ENCODE measurements at regions not wholly inside any gene's neighbourhood (a gene's known extent, or its start where the extent isn't known, plus 50 kb on each side); places are given as distances from the start of the nearest gene placed in this dataset.

DNA sequence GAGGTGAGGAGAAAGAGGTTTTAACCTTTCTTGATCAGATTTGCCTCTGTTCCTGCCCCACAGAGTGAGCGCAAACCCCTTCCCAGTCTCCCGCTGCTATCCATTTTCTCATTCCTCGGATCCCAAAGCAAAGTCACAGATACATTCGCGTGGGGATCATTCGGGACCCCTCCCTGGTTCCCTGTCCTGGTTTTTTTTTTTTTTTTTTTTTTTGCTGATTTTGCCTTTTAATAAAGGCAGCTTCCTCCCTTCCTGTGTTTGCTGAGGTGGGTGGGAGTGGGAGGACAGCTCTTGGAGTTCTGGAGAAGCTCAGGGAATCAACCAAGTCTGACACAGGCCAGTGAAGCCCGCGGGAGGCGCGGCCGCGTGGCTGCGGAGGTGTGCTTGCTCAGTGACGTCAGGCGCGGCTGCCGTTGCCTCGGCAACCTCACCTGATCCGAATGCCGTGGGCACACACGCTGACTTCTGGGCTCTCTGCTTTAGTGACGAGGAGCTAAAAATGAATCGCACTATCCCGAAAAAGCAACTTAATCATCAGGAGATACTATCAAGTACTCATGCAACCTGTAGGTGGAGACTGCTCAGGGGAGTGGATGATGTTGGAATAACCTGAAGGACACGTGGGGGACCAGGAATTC lies 106.4 kb downstream of the TBX19 start:
- no peak for DNase-seq (ENCODE audit: low spot score)

DNA sequence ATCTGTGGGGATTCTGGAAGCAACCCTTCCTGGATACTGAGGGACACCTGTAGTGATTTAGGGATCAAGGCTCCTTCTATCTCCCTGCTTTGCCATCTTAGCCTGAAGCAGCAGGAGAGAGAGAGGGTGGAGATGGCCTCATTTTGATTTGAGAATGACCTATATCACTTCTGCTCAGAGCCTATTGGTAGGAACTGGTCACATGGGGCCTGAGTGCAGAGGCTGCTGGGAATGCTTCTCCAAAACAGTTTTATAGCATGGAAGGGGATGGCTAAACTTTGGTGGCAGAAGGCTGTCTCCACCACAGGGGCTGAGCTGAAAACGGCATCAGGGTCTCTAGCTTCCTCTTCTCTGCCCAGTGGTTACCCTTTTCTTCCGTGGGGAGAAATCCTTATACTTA lies 105.8 kb downstream of the TBX19 start:
- peak; percentile 6 for DNase-seq (ENCODE audit: low spot score)

DNA sequence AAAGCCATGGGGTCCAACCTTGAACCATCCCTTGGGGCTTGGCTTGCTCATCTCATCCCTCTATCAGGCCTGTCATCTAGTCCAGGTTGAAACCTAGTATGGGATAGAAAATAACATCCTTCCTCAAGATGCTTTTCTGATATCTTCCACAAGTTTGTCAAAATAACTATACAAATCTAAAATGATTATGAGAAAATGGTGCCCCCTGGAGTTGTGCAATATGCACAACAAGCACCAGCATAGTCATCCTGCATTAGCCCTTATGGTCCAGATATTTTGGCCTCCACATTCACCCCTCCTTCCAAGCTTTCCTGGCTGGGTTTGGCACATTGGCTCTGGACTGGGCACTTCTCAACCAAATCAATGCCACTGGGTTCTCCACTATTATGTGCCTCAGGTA lies 101.2 kb downstream of the TBX19 start:
- no peak for DNase-seq (ENCODE audit: low spot score)

DNA sequence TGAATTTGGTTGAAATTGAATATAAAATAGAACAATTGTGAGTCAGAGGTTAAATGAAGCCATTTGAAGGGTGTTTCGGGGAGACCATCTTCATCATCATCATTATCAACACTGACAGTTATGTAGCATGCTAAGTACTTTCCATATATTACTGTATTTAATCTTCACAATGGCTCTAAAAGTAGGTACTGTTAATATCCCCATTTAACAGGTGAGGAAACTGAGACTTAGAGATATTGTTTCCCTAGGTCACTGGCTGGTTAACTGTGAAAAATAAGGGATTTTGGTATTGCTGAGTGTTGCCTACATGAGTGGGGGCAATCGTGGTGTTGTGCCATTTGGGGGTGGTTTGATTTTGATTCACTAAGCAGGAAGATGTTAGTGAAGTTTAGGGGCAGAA lies 100.3 kb downstream of the TBX19 start:
- no peak for DNase-seq (ENCODE audit: low spot score)

DNA sequence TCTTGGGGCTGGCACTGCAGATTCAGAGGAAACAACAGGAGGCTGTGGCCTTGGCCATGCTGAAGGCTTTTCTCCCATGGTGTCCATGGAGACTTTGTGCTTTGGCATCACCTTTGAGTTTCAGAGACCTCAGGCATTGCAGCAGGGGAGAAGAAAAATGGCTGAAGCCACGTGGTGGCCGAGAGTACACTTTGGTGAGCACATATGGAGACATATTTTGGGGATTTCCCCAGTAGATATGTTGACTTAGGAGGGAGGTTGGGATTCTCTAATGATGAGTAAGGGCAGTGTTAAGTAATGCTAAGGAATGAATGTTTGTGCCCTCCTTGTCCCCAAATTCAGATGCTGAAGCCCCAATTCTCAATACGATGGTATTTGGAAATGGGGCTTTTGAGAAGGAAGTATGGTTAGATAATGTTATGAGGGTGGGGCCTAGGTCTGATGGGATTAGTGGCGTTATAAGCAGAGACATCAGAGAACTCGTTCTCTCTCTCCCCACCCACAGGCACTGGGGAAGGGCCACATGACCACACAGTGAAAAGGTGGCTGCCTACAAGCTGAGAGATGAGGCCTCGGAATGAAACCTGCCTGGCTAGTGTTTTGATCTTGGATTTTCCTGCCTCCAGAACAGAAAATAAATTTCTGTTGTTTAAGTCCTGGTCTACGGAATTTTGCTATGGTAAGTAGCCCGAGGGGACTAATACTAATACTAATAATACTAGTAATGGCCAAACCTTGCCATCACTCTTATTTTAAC lies 98.6 kb downstream of the TBX19 start:
- DNase-seq (ENCODE audit: low spot score) = no peak

DNA sequence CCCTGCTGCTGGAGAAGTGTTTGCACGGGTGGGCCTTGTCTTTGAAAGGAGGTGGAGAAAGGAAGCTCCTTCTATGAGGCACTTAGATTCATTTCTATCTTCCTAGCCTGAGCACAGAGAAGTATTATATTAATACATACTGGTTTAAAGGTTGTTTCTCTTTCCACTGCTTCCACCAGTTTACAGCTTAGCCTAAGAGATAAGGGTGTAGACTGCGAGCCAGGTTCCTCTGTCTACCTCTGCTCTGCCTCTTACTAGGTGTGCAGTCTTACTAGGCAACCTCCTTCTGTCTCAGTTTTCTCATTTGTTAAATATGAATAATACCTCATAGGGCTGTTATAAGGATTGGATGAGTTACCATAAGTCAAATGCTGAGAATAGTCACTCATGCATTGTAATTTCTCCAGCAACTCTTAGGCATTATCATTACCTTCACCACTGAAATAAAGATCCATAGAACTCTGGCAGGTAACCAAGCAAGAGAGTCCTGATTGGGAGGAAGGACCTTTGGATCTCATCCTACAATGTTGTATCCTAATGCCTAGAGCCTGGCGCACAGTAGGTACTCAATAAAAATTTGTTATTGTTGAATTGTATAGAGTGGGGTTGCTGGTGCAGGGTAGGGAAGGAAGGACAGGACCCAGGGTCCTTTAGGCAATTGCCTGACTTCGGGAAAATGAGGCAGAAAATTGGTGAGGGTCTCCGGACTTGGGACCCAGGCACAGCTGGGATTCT lies 95.1 kb downstream of the TBX19 start:
- DNase-seq (ENCODE audit: low spot score) = no peak

DNA sequence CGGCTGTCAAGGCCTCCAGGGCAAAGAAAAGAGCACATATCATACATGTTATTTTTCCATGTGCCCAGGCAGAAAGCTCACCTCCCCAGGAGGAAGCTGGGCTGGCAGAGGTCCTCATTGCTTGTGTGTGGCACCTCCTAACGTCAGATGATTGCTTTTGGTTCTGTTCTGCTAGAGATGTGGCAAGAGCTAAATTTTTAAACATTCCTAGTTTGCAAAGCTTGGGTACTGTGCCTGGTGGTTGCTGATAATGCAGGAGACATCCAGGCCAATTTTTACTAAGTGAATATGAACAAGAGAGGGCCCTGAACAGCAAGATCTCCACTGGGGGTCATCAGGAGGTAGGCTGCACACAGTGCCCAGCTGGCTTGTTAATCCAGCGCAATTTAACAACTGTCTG lies 93.9 kb downstream of the TBX19 start:
- no peak for DNase-seq (ENCODE audit: low spot score)

DNA sequence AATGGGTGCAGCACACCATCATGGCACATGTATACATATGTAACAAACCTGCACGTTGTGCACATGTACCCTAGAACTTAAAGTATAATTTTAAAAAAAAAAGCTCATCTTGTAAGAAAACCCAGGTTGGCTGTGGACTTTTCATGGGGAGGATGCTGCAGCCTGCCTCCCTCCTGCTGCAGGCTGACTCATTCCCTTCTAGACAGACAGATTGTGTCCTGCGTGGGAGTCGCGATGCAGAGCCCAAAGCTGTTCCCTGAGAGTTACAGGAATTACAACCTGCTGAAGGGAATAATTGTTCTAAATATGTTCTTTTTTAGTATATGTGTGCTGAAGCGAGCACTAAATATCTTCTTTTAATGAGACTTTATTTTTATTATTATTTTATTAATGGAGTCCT lies 93.2 kb downstream of the TBX19 start:
- no peak for DNase-seq (ENCODE audit: low spot score)

DNA sequence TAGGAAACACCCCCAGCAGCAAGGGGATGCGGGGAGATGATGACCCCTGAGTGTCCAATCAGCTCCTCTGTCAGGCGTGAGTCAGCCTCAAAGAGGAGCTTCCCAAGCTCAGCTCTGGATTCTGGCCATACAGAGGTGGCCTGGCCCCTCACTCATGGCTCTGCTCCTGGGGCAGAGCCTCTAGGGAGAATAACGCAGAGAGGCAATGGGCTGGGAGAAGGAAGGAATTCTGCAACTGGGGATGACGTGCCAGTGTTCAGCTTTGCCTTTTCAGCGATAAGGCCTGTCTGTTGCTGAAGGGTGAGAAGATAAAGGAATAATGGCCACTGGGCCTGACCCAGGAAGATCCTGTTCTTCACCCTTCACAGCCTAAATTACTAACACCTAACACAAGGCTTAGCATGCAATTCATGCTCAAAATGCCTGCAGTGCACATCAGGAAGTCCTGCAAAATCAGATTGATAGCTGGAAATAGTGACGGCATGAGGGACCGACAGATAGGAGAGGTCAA lies 92.2 kb downstream of the TBX19 start:
- DNase-seq (ENCODE audit: low spot score) = no peak

DNA sequence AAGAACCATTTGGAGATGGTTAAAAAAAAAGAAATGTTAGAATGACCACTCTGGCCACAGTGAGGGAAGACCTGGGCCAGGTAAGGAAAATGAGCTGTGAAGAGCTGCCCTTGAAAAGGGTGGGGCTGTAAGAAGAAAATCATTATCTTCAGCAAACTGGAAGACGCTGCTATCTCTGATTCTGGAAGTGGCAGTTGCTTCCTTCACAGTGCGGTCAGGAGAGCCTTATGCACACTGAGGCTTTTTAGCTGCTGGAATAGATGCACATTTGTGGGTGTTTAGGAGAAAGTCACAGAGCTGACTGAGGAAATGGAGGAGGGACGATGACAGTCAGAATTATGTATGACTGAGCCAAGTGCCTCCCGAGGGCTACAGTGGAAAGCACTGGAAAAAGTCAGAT lies 91.6 kb downstream of the TBX19 start:
- no peak for DNase-seq (ENCODE audit: low spot score)

DNA sequence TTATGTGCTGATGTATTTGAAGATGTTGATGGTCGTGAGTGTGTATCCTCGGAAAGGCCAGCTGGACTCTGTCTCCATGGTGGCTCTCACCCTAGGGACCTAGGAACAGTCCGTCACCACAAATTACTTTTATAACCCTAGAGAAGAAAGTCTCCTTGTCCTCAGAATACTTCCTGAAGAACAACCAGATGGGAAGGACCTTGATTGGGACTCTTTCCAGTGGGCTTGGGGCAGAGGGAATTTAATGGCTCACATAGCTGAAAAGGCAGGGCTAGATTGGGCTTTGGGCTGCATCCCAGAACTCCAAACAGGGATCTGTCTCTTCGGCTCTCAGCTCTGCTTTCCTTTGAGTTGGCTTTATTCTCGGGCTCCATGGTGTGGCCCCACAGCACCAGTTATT lies 90.8 kb downstream of the TBX19 start:
- no peak for DNase-seq (ENCODE audit: low spot score)

DNA sequence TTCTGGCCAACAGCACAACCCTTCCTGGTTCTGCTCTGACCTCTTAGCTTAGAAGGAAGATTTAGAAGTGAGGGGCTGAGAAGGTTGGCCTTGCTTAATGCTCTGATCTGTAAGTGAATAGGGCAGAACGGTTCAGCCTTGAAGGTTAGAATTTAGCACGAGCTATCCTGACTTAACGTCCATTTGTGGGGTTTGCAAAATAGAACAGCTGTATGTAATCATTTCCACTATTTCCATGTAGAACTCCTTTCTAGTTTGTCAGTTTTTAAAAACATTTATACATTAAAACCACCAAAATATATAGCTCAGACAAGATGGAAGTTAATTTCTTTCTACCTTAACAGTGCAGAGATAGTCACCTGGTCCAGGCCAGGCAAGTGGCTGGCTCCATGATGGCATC lies 89.9 kb downstream of the TBX19 start:
- DNase-seq (ENCODE audit: low spot score) = no peak

DNA sequence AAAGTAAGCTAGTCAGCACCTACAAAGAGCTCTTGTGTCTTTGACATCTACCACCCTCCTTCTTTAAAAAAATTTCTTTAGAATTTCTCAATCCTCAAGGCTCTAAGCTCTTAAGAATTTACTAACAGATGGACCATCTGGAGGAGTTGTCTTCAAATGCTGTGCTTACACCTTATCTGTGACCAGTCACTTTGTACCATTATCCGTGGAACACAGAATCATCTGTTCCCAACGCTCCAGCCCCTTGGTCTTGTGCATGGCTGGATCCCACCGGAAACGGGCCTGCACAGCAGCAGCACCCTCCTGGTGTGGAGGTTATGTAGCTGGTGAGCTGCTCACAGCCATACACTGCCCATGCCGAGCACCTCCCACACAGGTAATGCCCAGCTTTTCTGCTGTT lies 89.0 kb downstream of the TBX19 start:
- DNase-seq (ENCODE audit: low spot score) = no peak

DNA sequence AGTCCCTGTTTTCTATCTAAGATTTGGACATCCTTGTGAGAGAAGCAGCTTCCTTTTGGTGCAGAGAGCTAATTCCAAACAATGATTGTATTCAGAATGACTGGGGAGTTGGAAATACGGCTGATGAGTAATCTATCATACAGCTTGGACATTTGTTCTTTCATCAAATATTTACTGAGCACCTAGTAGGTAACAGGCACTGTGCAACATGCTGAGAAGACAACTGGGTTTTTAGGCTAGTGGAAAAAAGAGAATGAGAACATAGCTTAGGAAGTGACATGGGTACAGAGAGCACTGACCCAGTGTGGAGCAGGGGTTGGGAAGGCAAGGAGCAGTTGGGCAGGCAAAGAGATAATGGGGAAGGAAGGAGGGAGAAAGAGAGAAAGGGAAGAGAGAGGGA lies 87.5 kb downstream of the TBX19 start:
- DNase-seq (ENCODE audit: low spot score) = no peak

DNA sequence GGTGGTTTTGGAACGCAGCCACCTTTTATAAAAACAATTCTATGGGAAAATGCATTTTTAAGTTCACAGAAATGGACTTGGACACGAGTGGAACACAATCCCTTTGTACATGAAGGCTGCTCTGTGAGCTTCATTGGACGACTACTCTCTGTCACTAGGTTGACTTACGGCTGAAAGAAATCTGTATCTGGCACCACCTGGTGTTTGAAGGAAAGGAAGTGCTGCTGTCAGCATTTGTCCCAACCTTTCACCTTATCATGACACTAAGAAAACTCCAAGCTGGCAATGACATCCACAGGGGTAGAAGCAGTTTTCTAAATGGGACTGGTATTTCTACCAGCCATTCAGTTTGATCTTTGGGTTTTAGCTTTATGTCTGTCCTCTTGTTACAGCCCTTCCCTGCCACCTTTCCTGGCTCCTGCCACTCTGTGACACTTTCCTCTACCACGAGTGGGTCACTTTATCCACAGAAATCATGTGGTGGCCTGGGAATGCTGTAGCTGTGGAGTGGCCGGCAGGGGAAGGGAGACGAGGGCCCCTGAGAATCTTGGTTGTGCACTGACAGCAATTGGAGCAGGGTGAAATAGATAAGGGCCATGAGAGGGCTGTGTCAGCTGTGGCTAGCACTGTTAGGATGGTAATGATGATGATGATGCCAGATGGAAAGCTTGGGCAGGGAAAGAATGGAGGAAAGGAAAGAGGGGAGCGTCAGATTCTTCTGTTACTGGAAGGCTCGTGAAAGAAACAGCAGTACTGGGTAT lies 85.2 kb downstream of the TBX19 start:
- DNase-seq (ENCODE audit: low spot score) = peak; percentile 43
